H1 (cell line): ENCODE measurements at regions not wholly inside any gene's neighbourhood (a gene's known extent, or its start where the extent isn't known, plus 50 kb on each side); places are given as distances from the start of the nearest gene placed in this dataset.
A peak's percentile ranks its signal among the peaks of the same experiment; 100 is the strongest.

Experiments used
- CTCF ChIA-PET: fragments of 300-600 bp; sonication (Branson Sonifier 250); formaldehyde crosslinking; loops from one replicate; lab custom pipeline; 2021; ENCODE audit not compliant: partially characterized antibody; lab: Charles Lee
- POLR2A ChIA-PET: fragments of 300-600 bp; sonication (Branson Sonifier 250); formaldehyde crosslinking; loops from one replicate; lab custom pipeline; 2021; ENCODE audit warnings: inconsistent platforms; ENCODE audit not compliant: partially characterized antibody; lab: Charles Lee
- DNase-seq, 2 experiments: peaks; one replicate each; pipeline versions ENCODE4 v3.0.0 to v3.0.0-alpha.2; 2010 to 2022; ENCODE audit warnings: low spot score in 2 of 2, low read depth in 1 of 2, mixed read lengths in 1 of 2
- FAIRE-seq: peaks from 2 replicates; lab custom pipeline; 2011; peaks lifted over from hg19 to GRCh38; lab: Jason Lieb, UNC
- H2AFZ ChIP-seq: 2 replicates; pipeline ENCODE4 v1.8.1; 2012; ENCODE audit warnings: low read length, inconsistent platforms
- H2AK5ac ChIP-seq: 2 replicates; pipeline ENCODE4 v1.6.1; 2013; ENCODE audit warnings: low read depth, low read length
- H2BK120ac ChIP-seq: replicated peaks from 2 replicates; pipeline ENCODE3; 2013; ENCODE audit warnings: low read depth, low read length, inconsistent platforms
- H2BK12ac ChIP-seq: 2 replicates; pipeline ENCODE4 v1.6.1; 2013; ENCODE audit warnings: low read depth, low read length
- H2BK15ac ChIP-seq: 2 replicates; pipeline ENCODE4 v1.6.1; 2013; ENCODE audit warnings: low read length
- H2BK20ac ChIP-seq: 2 replicates; pipeline ENCODE4 v1.6.1; 2013; ENCODE audit warnings: low read length
- H2BK5ac ChIP-seq: 2 replicates; pipeline ENCODE4 v1.6.1; 2013; ENCODE audit warnings: low read depth, low read length
- H3K14ac ChIP-seq: 2 replicates; pipeline ENCODE4 v1.6.1; 2013; ENCODE audit warnings: inconsistent platforms; ENCODE audit not compliant: insufficient read length
- H3K18ac ChIP-seq: 2 replicates; pipeline ENCODE4 v1.6.1; 2013; ENCODE audit warnings: low read length; ENCODE audit errors: extremely low read depth
- H3K23ac ChIP-seq: 2 replicates; pipeline ENCODE4 v1.6.1; 2013; ENCODE audit warnings: inconsistent platforms; ENCODE audit not compliant: insufficient read length
- H3K23me2 ChIP-seq: 2 replicates; pipeline ENCODE4 v1.6.1; 2013; ENCODE audit warnings: low read depth, low read length
- H3K27ac ChIP-seq: 2 replicates; pipeline ENCODE4 v1.6.1; 2011; ENCODE audit warnings: low read depth, low read length, inconsistent platforms
- H3K27me3 ChIP-seq, 4 experiments: replicated peaks in 1 of 4; 1 replicate in 1 of 4; 2 replicates in 3 of 4; pipeline versions ENCODE4 v1.6.1 to v1.8.1; 2011 to 2013; ENCODE audit warnings: low read length in 3 of 4, mild to moderate bottlenecking in 3 of 4, inconsistent platforms in 2 of 4, mixed read lengths in 2 of 4, moderate library complexity in 1 of 4; ENCODE audit not compliant: control insufficient read depth in 3 of 4, insufficient read depth in 3 of 4; ENCODE audit errors: extremely low read depth in 1 of 4
- H3K36me3 ChIP-seq, 4 experiments: 2 replicates each; pipeline versions ENCODE4 v1.6.1 to v1.8.1; 2011 to 2013; ENCODE audit warnings: mild to moderate bottlenecking in 4 of 4, low read length in 3 of 4, moderate library complexity in 2 of 4, control low read depth in 1 of 4, inconsistent platforms in 1 of 4; ENCODE audit not compliant: insufficient read depth in 4 of 4, control insufficient read depth in 2 of 4
- H3K4ac ChIP-seq: replicated peaks from 2 replicates; pipeline ENCODE3; 2013; ENCODE audit warnings: low read length, low read depth, mixed read lengths, inconsistent platforms; ENCODE audit not compliant: insufficient read length
- H3K4me1 ChIP-seq, 4 experiments: replicated peaks in 1 of 4; 1 replicate in 1 of 4; 2 replicates in 3 of 4; pipeline versions ENCODE4 v1.6.1 to v1.8.1; 2011 to 2013; ENCODE audit warnings: low read length in 3 of 4, inconsistent platforms in 2 of 4, mixed read lengths in 1 of 4; ENCODE audit not compliant: insufficient read depth in 4 of 4, control insufficient read depth in 3 of 4
- H3K4me2 ChIP-seq, 2 experiments: 2 replicates each; pipeline versions ENCODE4 v1.6.1 to v1.8.1; 2011 to 2013; ENCODE audit warnings: low read depth in 2 of 2, low read length in 2 of 2, control low read depth in 1 of 2, inconsistent platforms in 1 of 2, mild to moderate bottlenecking in 1 of 2; ENCODE audit not compliant: insufficient read depth in 1 of 2
- H3K4me3 ChIP-seq, 4 experiments: fragments of 200-600, 300-600 bp in 1 of 4; sonication (generic), shearing (Covaris generic), sonication (Bioruptor Twin) in 1 of 4; 2 replicates each; pipeline versions ENCODE4 v1.5.1 to v1.8.1; 2011 to 2016; ENCODE audit warnings: low read length in 4 of 4, low read depth in 3 of 4, control low read depth in 2 of 4, inconsistent platforms in 2 of 4, mild to moderate bottlenecking in 2 of 4, mixed read lengths in 1 of 4, moderate library complexity in 1 of 4; ENCODE audit not compliant: insufficient read depth in 2 of 4; ENCODE audit errors: extremely low read depth in 1 of 4
- H3K56ac ChIP-seq: replicated peaks from 2 replicates; pipeline ENCODE3; 2013; ENCODE audit warnings: low read depth, mild to moderate bottlenecking, mixed read lengths, low read length, inconsistent platforms; ENCODE audit not compliant: insufficient read length
- H3K79me1 ChIP-seq: 2 replicates; pipeline ENCODE4 v1.6.1; 2013; ENCODE audit warnings: low read depth, low read length, control low read depth
- H3K79me2 ChIP-seq, 2 experiments: 2 replicates each; pipeline versions ENCODE4 v1.6.1 to v1.8.1; 2012 to 2013; ENCODE audit warnings: low read length in 2 of 2, mild to moderate bottlenecking in 2 of 2, inconsistent platforms in 1 of 2; ENCODE audit not compliant: insufficient read depth in 2 of 2, control insufficient read depth in 1 of 2
- H3K9ac ChIP-seq, 4 experiments: replicated peaks in 1 of 4; 1 replicate in 1 of 4; 2 replicates in 3 of 4; pipeline versions ENCODE4 v1.6.1 to v1.8.1; 2011 to 2013; ENCODE audit warnings: low read depth in 3 of 4, low read length in 3 of 4, control low read depth in 2 of 4, mild to moderate bottlenecking in 2 of 4, moderate library complexity in 2 of 4, inconsistent platforms in 1 of 4; ENCODE audit errors: extremely low read depth in 1 of 4
- H3K9me3 ChIP-seq, 2 experiments: 2 replicates each; pipeline versions ENCODE4 v1.6.1 to v1.8.1; 2012 to 2013; ENCODE audit warnings: mild to moderate bottlenecking in 2 of 2, moderate library complexity in 2 of 2, control low read depth in 1 of 2, inconsistent platforms in 1 of 2, low read depth in 1 of 2, low read length in 1 of 2, mixed read lengths in 1 of 2; ENCODE audit not compliant: insufficient read depth in 2 of 2
- H4K20me1 ChIP-seq, 2 experiments: replicated peaks in 1 of 2; 2 replicates each; pipeline versions ENCODE3 to v1.8.1; 2011 to 2013; ENCODE audit warnings: inconsistent platforms in 2 of 2, low read length in 2 of 2, mild to moderate bottlenecking in 1 of 2; ENCODE audit not compliant: insufficient read depth in 2 of 2, control insufficient read depth in 1 of 2
- H4K5ac ChIP-seq: 2 replicates; pipeline ENCODE4 v1.6.1; 2013; ENCODE audit warnings: low read length, low read depth, mixed read lengths, inconsistent platforms; ENCODE audit not compliant: insufficient read length
- H4K8ac ChIP-seq: 2 replicates; pipeline ENCODE4 v1.8.0; 2013; ENCODE audit warnings: mild to moderate bottlenecking, moderate library complexity, low read length, inconsistent platforms; ENCODE audit not compliant: insufficient read depth; ENCODE audit errors: extremely low read depth
- H4K91ac ChIP-seq: replicated peaks from 2 replicates; pipeline ENCODE3; 2013; ENCODE audit warnings: low read length, mixed read lengths, inconsistent platforms; ENCODE audit not compliant: insufficient read length
- ASH2L ChIP-seq: fragments of 200-600, 300-600 bp; sonication (generic); IDR thresholded peaks from one replicate; pipeline ENCODE4 v1.7.1; 2017; ENCODE audit warnings: low read length
- CBX8 ChIP-seq: fragments of 300-800, 300-1000 bp; sonication (generic); IDR thresholded peaks from 2 replicates; pipeline ENCODE4 v1.7.1; 2016; ENCODE audit warnings: low read depth, low read length, borderline replicate concordance
- CHD1 ChIP-seq: IDR thresholded peaks from 2 replicates; pipeline ENCODE4 v1.6.1; 2012; ENCODE audit warnings: low read depth, low read length, improper control_type of control experiment
- CHD2 ChIP-seq: IDR thresholded peaks from 2 replicates; pipeline ENCODE4 v1.6.1; 2012; ENCODE audit warnings: low read length, improper control_type of control experiment
- EGR1 ChIP-seq: IDR thresholded peaks from 2 replicates; pipeline ENCODE4 v1.6.1; 2011; ENCODE audit warnings: low read depth, low read length, borderline replicate concordance
- HDAC6 ChIP-seq: IDR thresholded peaks from one replicate; pipeline ENCODE4 v1.7.1; 2012; ENCODE audit warnings: low read depth, mild to moderate bottlenecking, inconsistent platforms, low read length, moderate library complexity
- POU5F1 ChIP-seq: IDR thresholded peaks from 2 replicates; pipeline ENCODE4 v1.6.1; 2011; ENCODE audit warnings: low read depth, mild to moderate bottlenecking, low read length, moderate library complexity
- RFX5 ChIP-seq: IDR thresholded peaks from 2 replicates; pipeline ENCODE4 v1.6.1; 2011; ENCODE audit warnings: low read depth, low read length, improper control_type of control experiment, borderline replicate concordance
- SIX5 ChIP-seq: IDR thresholded peaks from 2 replicates; pipeline ENCODE4 v1.6.1; 2011; ENCODE audit warnings: mild to moderate bottlenecking, low read depth, low read length
- TEAD4 ChIP-seq: IDR thresholded peaks from 2 replicates; pipeline ENCODE4 v1.6.1; 2012; ENCODE audit warnings: low read depth, low read length, inconsistent platforms, mixed read lengths
- ZNF274 ChIP-seq: IDR thresholded peaks from 2 replicates; pipeline ENCODE4 v1.7.0; 2012; ENCODE audit warnings: low read length, borderline replicate concordance; ENCODE audit errors: extremely low read depth
- WGBS, 2 experiments: shearing (Covaris generic) in 1 of 2; methylation state at CpG; one replicate each; pipeline versions ENCODE4 v1.1.6 to v1.1.7; 2013 to 2015; ENCODE audit warnings: low lambda C conversion rate in 2 of 2, mixed read lengths in 2 of 2, inconsistent platforms in 1 of 2, low coverage in 1 of 2, missing lambda C conversion rate in 1 of 2; ENCODE audit not compliant: insufficient replicate concordance in 2 of 2, insufficient coverage in 1 of 2, insufficient read length in 1 of 2; ENCODE audit errors: extremely low coverage in 1 of 2, missing lambda C conversion rate in 1 of 2; 5-methylcytosine and 5-hydroxymethylcytosine counted together
- TF ChIP-seq, protein P1 (sequence below): IDR thresholded peaks from 2 replicates; pipeline ENCODE4 v1.6.1; 2012; ENCODE audit warnings: low read length, inconsistent platforms
- TF ChIP-seq, protein P2 (sequence below): IDR thresholded peaks from 2 replicates; pipeline ENCODE4 v1.6.1; 2011; ENCODE audit warnings: low read depth, mild to moderate bottlenecking, low read length; ENCODE audit not compliant: insufficient read depth

- no peak for DNase-seq
- Histone ChIP-seq H3K4me1 (no peaks in the 10 kb centered on the region), H2BK15ac (no peak overlapping the region), H4K5ac (no peak overlapping the region), H2AK5ac (no peak overlapping the region), H3K4me2 (no peak overlapping the region), H4K91ac (no peak overlapping the region), H3K23me2 (no peaks in the 10 kb centered on the region; the same call in 1 of the 2 replicates), H2BK5ac (no peak overlapping the region), H3K9me3 (no peaks in the 10 kb centered on the region), H4K8ac (no peak overlapping the region), H3K79me2 (no peaks in the 10 kb centered on the region), H3K23ac (no peak overlapping the region), H3K4me3 (no peak overlapping the region), H3K18ac (no peak overlapping the region), H4K20me1 (no peaks in the 10 kb centered on the region), H3K79me1 (no peaks in the 10 kb centered on the region), H3K36me3 (no peaks in the 10 kb centered on the region), H2AFZ (0 out of 2 replicates have a peak overlapping the region, but pooled peaks have one; percentile 6), H3K14ac (no peak overlapping the region), H3K56ac (no peak overlapping the region), H2BK12ac (no peak overlapping the region), H3K4ac (no peak overlapping the region), H3K27ac (no peak overlapping the region), H2BK120ac (no peak overlapping the region), H3K9ac (no peak overlapping the region), H3K27me3 (peaks cover 0 to 1% (median 0%) of the 10 kb centered on the region in 4 experiments; a peak in 1 of 7 replicates), H2BK20ac (no peak overlapping the region)
- CTCF ChIA-PET = interaction anchor here (0.6 kb wide), 1 partner anchor 502 kb away, joined by 4 read pairs; no protein-coding TSS in a partner anchor
- 94% methylated on average over 1 of the region's 1 CpG; no CpG with 5 or more reads in 1 of the 2 experiments for WGBS, 2 experiments
- POLR2A ChIA-PET = no interaction called here
- no peak for FAIRE-seq
- TF ChIP-seq, protein P1, sequence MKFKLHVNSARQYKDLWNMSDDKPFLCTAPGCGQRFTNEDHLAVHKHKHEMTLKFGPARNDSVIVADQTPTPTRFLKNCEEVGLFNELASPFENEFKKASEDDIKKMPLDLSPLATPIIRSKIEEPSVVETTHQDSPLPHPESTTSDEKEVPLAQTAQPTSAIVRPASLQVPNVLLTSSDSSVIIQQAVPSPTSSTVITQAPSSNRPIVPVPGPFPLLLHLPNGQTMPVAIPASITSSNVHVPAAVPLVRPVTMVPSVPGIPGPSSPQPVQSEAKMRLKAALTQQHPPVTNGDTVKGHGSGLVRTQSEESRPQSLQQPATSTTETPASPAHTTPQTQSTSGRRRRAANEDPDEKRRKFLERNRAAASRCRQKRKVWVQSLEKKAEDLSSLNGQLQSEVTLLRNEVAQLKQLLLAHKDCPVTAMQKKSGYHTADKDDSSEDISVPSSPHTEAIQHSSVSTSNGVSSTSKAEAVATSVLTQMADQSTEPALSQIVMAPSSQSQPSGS = no peak
- no peak for TF ChIP-seq POU5F1
- TF ChIP-seq TEAD4 = no peak
- no peak for TF ChIP-seq HDAC6
- TF ChIP-seq, protein P2, sequence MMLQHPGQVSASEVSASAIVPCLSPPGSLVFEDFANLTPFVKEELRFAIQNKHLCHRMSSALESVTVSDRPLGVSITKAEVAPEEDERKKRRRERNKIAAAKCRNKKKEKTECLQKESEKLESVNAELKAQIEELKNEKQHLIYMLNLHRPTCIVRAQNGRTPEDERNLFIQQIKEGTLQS = no peak
- TF ChIP-seq ZNF274 = no peak
- TF ChIP-seq ASH2L = no peak
- TF ChIP-seq SIX5 = no peak
- no peak for TF ChIP-seq CHD1
- TF ChIP-seq EGR1 = no peak
- no peak for TF ChIP-seq RFX5
- no peak for TF ChIP-seq CHD2
- TF ChIP-seq CBX8 = no peak
Observed at GRCh38 chr7:93719546-93719945, 145.0 kb upstream of the CALCR start.
